ENCODE measurements at regions not wholly inside any gene's neighbourhood (a gene's known extent, or its start where the extent isn't known, plus 50 kb on each side); places are given as distances from the start of the nearest gene placed in this dataset.

- no peaks in the 10 kb centered on the region for H3K4me1 ChIP-seq
- no peak overlapping the region for H3K27ac ChIP-seq
- ATAC-seq (no peak), DNase-seq (peak in 1 of 4 donors; percentile 49)
- no peaks in the 10 kb centered on the region for H3K36me3 ChIP-seq (replicated peaks in 1 of 2; ENCODE audit: insufficient read depth in 1 of 2, low read depth in 2 of 2)
- no peak for TF ChIP-seq POLR2A (IDR thresholded peaks at IDR 0.05)
- TF ChIP-seq, protein P1, sequence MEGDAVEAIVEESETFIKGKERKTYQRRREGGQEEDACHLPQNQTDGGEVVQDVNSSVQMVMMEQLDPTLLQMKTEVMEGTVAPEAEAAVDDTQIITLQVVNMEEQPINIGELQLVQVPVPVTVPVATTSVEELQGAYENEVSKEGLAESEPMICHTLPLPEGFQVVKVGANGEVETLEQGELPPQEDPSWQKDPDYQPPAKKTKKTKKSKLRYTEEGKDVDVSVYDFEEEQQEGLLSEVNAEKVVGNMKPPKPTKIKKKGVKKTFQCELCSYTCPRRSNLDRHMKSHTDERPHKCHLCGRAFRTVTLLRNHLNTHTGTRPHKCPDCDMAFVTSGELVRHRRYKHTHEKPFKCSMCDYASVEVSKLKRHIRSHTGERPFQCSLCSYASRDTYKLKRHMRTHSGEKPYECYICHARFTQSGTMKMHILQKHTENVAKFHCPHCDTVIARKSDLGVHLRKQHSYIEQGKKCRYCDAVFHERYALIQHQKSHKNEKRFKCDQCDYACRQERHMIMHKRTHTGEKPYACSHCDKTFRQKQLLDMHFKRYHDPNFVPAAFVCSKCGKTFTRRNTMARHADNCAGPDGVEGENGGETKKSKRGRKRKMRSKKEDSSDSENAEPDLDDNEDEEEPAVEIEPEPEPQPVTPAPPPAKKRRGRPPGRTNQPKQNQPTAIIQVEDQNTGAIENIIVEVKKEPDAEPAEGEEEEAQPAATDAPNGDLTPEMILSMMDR (IDR thresholded peaks at IDR 0.05), result no peak
- intact Hi-C loops (cut with DNase I), result no loop called here
- no peak overlapping the region for H3K4me3 ChIP-seq
- H3K9me3 ChIP-seq, result no peaks in the 10 kb centered on the region
- H3K27me3 ChIP-seq, result no peaks in the 10 kb centered on the region
- WGBS, 2 donors, result 33 to 77% methylated on average over 5 to 23 of the region's 23 CpGs
Measured at GRCh38 chr4:3660086-3660927, 105.9 kb upstream of the ADRA2C start.

DNA sequence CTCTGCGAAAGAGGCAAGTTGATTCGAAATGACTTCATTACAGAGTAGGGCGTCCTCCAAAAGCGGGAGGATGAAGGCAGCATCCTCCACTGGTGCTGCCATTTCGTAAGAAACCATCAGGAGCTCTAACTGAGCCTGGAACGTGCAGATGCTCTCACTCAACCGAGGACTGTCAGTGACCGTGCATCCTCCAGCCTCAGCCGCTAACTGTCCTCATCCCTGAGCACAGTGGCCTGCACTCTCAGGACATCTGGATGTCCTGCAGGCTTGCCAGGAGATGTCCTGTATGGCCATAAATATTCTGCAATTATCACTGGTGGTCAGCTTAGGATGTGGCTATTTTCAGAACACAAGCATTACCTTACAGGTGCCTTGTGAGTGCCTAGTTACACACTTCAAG, 107.1 kb upstream of the ADRA2C start:
- H3K4me3 ChIP-seq, result no peak overlapping the region
- DNase-seq, result no peak
- no peak overlapping the region for H3K27ac ChIP-seq
- TF ChIP-seq, protein P1 (IDR thresholded peaks at IDR 0.05), result no peak
- TF ChIP-seq POLR2A (IDR thresholded peaks at IDR 0.05), result no peak
- H3K9me3 ChIP-seq, result no peaks in the 10 kb centered on the region
- no peaks in the 10 kb centered on the region for H3K4me1 ChIP-seq
- H3K27me3 ChIP-seq, result no peaks in the 10 kb centered on the region
- H3K36me3 ChIP-seq (replicated peaks in 1 of 2; ENCODE audit: insufficient read depth in 1 of 2, low read depth in 2 of 2), result no peaks in the 10 kb centered on the region
- ATAC-seq, result no peak
- WGBS, 2 donors, result 67 to 71% methylated on average over 8 to 9 of the region's 9 CpGs
- intact Hi-C loops (cut with DNase I), result no loop called here

DNA sequence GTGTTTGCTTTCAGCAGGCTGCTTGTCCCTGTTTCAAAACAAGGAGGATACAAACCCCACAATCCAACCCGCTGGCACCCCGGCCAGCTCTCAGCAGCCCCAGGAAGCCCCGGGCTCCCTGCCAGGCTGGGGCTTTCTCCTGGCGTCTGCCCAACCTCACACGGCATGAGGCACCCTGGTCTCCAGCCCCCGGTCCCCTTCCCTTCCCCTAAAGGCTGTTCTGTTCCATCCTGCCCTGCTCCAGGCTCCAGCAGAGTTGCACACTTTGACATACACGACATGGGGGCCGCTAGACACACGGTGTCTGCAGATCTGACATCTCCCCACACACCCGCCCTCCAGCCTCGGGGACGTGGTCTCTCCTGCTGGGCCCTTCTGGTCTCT, 107.7 kb upstream of the ADRA2C start:
- Histone ChIP-seq H3K27ac (peak overlapping the region in 1 of 4 donors; percentile 6), H3K4me3 (no peak overlapping the region), H3K27me3 (no peaks in the 10 kb centered on the region), H3K9me3 (no peaks in the 10 kb centered on the region), H3K36me3 (replicated peaks in 1 of 2; ENCODE audit: insufficient read depth in 1 of 2, low read depth in 2 of 2) (no peaks in the 10 kb centered on the region), H3K4me1 (no peaks in the 10 kb centered on the region)
- TF ChIP-seq POLR2A (IDR thresholded peaks at IDR 0.05), result no peak
- TF ChIP-seq, protein P1 (IDR thresholded peaks at IDR 0.05), result no peak
- 31 to 33% methylated on average over 11 to 12 of the region's 12 CpGs for WGBS, 2 donors
- ATAC-seq (no peak), DNase-seq (no peak)
- intact Hi-C loops (cut with DNase I), result no loop called here

DNA sequence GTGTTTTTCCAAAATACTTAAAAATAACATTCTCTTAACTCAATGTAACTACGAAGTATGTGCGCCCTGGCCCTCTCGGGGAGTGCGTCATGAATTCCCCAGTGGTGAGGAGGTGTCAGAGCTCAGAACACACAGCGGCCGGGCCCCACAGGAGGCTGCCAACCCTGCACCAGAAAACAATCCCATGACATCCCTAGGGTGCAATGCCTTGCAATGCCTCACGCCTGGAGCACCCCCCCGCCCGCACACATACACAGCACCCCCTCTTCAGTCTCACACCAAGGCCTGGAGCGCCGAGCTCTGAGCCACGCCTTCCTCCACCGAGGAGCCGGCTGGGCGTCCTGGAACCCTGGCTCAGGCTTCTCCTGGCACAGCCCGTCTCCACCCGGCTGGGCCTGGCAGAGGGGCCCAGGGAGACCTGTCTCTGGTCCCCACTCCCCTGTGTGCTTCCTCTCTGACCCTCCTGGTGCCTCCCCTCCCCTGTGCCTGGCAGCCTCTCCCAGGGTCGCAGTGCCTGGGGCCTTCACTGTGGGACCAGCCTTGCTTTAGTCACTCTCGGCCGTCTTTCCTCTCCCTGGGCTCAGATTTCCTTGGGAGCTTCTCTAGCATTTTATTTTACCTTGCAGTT, 108.2 kb upstream of the ADRA2C start:
- TF ChIP-seq, protein P1 (IDR thresholded peaks at IDR 0.05), result no peak
- no peak for TF ChIP-seq POLR2A (IDR thresholded peaks at IDR 0.05)
- peak overlapping the region in 1 of 4 donors; percentile 6 for H3K27ac ChIP-seq
- no peaks in the 10 kb centered on the region for H3K9me3 ChIP-seq
- no peaks in the 10 kb centered on the region for H3K27me3 ChIP-seq
- no peaks in the 10 kb centered on the region for H3K36me3 ChIP-seq (replicated peaks in 1 of 2; ENCODE audit: insufficient read depth in 1 of 2, low read depth in 2 of 2)
- DNase-seq (peak in 3 of 4 donors; percentile 17 to 27 (median 25)), ATAC-seq (peak; percentile 43)
- H3K4me1 ChIP-seq, result no peaks in the 10 kb centered on the region
- H3K4me3 ChIP-seq, result no peak overlapping the region
- intact Hi-C loops (cut with DNase I), result no loop called here
- WGBS, 2 donors, result 47 to 54% methylated on average over 15 to 20 of the region's 20 CpGs

Data from body of pancreas (tissue), 4 donors.